ENCODE measurements at regions not wholly inside any gene's neighbourhood (a gene's known extent, or its start where the extent isn't known, plus 50 kb on each side); places are given as distances from the start of the nearest gene placed in this dataset.

DNA sequence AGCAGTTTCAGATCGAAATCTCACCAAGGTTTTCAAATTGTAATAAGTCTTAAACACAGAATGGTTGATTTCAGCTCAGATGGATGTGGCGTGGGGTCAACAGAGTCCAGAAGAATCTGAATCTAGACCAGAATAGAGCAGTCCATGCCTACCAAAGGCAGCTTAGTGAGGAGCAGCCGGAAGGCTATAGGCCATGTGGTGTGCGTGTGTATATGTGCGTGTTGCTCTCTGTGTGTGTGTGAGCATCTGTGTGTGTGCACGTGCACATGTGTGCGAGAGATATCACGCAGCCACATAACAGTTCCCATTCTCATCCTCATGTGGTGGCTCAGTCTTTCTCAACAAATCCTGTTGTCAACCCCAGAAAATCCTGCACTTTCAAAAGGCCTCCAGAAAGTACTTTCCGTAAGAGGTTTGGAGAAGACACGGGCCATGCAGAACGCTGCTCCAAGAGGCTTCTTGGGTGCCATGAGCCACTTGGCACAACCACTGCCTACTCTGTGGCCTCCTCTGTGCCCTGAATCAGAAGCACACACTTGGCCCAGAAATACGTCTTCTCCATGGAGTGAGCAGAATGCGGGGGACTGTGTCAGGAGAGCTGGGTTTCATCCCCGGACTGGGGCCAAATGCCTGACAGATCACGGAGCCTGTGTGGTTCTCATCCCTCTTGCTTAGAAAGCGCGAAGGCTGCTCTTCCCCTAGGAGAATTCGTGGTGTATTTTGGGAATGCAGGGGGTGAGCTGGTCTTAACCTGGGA lies 67.3 kb downstream of the ACKR3 start (continued):
- TF ChIP-seq, protein P1, sequence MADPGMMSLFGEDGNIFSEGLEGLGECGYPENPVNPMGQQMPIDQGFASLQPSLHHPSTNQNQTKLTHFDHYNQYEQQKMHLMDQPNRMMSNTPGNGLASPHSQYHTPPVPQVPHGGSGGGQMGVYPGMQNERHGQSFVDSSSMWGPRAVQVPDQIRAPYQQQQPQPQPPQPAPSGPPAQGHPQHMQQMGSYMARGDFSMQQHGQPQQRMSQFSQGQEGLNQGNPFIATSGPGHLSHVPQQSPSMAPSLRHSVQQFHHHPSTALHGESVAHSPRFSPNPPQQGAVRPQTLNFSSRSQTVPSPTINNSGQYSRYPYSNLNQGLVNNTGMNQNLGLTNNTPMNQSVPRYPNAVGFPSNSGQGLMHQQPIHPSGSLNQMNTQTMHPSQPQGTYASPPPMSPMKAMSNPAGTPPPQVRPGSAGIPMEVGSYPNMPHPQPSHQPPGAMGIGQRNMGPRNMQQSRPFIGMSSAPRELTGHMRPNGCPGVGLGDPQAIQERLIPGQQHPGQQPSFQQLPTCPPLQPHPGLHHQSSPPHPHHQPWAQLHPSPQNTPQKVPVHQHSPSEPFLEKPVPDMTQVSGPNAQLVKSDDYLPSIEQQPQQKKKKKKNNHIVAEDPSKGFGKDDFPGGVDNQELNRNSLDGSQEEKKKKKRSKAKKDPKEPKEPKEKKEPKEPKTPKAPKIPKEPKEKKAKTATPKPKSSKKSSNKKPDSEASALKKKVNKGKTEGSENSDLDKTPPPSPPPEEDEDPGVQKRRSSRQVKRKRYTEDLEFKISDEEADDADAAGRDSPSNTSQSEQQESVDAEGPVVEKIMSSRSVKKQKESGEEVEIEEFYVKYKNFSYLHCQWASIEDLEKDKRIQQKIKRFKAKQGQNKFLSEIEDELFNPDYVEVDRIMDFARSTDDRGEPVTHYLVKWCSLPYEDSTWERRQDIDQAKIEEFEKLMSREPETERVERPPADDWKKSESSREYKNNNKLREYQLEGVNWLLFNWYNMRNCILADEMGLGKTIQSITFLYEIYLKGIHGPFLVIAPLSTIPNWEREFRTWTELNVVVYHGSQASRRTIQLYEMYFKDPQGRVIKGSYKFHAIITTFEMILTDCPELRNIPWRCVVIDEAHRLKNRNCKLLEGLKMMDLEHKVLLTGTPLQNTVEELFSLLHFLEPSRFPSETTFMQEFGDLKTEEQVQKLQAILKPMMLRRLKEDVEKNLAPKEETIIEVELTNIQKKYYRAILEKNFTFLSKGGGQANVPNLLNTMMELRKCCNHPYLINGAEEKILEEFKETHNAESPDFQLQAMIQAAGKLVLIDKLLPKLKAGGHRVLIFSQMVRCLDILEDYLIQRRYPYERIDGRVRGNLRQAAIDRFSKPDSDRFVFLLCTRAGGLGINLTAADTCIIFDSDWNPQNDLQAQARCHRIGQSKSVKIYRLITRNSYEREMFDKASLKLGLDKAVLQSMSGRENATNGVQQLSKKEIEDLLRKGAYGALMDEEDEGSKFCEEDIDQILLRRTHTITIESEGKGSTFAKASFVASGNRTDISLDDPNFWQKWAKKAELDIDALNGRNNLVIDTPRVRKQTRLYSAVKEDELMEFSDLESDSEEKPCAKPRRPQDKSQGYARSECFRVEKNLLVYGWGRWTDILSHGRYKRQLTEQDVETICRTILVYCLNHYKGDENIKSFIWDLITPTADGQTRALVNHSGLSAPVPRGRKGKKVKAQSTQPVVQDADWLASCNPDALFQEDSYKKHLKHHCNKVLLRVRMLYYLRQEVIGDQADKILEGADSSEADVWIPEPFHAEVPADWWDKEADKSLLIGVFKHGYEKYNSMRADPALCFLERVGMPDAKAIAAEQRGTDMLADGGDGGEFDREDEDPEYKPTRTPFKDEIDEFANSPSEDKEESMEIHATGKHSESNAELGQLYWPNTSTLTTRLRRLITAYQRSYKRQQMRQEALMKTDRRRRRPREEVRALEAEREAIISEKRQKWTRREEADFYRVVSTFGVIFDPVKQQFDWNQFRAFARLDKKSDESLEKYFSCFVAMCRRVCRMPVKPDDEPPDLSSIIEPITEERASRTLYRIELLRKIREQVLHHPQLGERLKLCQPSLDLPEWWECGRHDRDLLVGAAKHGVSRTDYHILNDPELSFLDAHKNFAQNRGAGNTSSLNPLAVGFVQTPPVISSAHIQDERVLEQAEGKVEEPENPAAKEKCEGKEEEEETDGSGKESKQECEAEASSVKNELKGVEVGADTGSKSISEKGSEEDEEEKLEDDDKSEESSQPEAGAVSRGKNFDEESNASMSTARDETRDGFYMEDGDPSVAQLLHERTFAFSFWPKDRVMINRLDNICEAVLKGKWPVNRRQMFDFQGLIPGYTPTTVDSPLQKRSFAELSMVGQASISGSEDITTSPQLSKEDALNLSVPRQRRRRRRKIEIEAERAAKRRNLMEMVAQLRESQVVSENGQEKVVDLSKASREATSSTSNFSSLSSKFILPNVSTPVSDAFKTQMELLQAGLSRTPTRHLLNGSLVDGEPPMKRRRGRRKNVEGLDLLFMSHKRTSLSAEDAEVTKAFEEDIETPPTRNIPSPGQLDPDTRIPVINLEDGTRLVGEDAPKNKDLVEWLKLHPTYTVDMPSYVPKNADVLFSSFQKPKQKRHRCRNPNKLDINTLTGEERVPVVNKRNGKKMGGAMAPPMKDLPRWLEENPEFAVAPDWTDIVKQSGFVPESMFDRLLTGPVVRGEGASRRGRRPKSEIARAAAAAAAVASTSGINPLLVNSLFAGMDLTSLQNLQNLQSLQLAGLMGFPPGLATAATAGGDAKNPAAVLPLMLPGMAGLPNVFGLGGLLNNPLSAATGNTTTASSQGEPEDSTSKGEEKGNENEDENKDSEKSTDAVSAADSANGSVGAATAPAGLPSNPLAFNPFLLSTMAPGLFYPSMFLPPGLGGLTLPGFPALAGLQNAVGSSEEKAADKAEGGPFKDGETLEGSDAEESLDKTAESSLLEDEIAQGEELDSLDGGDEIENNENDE (IDR thresholded peaks at IDR 0.05; ENCODE audit: insufficient replicate concordance, low read length) = no peak
- TF ChIP-seq CBX8 (IDR thresholded peaks at IDR 0.05; ENCODE audit: borderline replicate concordance, low read depth, low read length) (no peak), CHD1 (IDR thresholded peaks at IDR 0.05; ENCODE audit: low read depth, low read length) (no peak), RNF2 (IDR thresholded peaks at IDR 0.05; ENCODE audit: borderline replicate concordance, low read depth, low read length, missing control alignments, poor library complexity, severe bottlenecking) (no peak), BRCA1 (IDR thresholded peaks at IDR 0.05; ENCODE audit: low read depth, low read length) (no peak), ASH2L (IDR thresholded peaks at IDR 0.05; ENCODE audit: low read length) (no peak)
- TF ChIP-seq, protein P2, sequence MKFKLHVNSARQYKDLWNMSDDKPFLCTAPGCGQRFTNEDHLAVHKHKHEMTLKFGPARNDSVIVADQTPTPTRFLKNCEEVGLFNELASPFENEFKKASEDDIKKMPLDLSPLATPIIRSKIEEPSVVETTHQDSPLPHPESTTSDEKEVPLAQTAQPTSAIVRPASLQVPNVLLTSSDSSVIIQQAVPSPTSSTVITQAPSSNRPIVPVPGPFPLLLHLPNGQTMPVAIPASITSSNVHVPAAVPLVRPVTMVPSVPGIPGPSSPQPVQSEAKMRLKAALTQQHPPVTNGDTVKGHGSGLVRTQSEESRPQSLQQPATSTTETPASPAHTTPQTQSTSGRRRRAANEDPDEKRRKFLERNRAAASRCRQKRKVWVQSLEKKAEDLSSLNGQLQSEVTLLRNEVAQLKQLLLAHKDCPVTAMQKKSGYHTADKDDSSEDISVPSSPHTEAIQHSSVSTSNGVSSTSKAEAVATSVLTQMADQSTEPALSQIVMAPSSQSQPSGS (IDR thresholded peaks at IDR 0.05; ENCODE audit: low read length) = no peak
- TF ChIP-seq, protein P3, sequence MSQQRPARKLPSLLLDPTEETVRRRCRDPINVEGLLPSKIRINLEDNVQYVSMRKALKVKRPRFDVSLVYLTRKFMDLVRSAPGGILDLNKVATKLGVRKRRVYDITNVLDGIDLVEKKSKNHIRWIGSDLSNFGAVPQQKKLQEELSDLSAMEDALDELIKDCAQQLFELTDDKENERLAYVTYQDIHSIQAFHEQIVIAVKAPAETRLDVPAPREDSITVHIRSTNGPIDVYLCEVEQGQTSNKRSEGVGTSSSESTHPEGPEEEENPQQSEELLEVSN (IDR thresholded peaks at IDR 0.05) = no peak

All from H1 (cell line).